ENCODE measurements at regions not wholly inside any gene's neighbourhood (a gene's known extent, or its start where the extent isn't known, plus 50 kb on each side); places are given as distances from the start of the nearest gene placed in this dataset.

DNA sequence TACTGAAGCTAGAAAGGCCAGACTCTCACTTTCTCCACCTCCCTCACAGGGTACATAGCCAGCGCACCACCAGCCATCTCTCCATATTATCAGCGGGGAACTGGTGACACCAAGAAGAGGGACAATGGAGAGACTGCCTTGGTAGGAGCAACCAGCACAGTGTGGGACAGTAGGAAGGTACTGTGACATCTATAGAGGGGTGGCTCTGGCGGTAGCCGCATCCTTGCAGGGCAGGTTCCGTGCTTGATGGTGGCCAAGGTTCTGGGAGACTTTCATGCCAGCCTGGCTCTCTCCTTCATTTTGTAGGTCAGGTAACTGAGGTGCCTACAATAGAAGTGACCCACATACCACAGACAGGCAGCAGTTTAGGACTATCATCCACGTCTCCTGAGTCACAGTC, 65.5 kb upstream of the SMIM23 start:
- no peak for TF ChIP-seq RAD21 (IDR thresholded peaks at IDR 0.05; ENCODE audit: low read depth)
- no peak for TF ChIP-seq EGR1 (IDR thresholded peaks at IDR 0.05)
- no peak for TF ChIP-seq CEBPB (IDR thresholded peaks at IDR 0.05)
- no peak for TF ChIP-seq TAF1 (IDR thresholded peaks at IDR 0.05; ENCODE audit: low read depth)
- no peak for TF ChIP-seq TEAD4 (IDR thresholded peaks at IDR 0.05)
- TF ChIP-seq, protein P1, sequence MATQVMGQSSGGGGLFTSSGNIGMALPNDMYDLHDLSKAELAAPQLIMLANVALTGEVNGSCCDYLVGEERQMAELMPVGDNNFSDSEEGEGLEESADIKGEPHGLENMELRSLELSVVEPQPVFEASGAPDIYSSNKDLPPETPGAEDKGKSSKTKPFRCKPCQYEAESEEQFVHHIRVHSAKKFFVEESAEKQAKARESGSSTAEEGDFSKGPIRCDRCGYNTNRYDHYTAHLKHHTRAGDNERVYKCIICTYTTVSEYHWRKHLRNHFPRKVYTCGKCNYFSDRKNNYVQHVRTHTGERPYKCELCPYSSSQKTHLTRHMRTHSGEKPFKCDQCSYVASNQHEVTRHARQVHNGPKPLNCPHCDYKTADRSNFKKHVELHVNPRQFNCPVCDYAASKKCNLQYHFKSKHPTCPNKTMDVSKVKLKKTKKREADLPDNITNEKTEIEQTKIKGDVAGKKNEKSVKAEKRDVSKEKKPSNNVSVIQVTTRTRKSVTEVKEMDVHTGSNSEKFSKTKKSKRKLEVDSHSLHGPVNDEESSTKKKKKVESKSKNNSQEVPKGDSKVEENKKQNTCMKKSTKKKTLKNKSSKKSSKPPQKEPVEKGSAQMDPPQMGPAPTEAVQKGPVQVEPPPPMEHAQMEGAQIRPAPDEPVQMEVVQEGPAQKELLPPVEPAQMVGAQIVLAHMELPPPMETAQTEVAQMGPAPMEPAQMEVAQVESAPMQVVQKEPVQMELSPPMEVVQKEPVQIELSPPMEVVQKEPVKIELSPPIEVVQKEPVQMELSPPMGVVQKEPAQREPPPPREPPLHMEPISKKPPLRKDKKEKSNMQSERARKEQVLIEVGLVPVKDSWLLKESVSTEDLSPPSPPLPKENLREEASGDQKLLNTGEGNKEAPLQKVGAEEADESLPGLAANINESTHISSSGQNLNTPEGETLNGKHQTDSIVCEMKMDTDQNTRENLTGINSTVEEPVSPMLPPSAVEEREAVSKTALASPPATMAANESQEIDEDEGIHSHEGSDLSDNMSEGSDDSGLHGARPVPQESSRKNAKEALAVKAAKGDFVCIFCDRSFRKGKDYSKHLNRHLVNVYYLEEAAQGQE (IDR thresholded peaks at IDR 0.05; ENCODE audit: low read depth) = no peak
- TF ChIP-seq, protein P2, sequence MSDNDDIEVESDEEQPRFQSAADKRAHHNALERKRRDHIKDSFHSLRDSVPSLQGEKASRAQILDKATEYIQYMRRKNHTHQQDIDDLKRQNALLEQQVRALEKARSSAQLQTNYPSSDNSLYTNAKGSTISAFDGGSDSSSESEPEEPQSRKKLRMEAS (IDR thresholded peaks at IDR 0.05) = no peak
- TF ChIP-seq ZBTB7A (IDR thresholded peaks at IDR 0.05; ENCODE audit: low read depth) = no peak
- TF ChIP-seq FOXM1 (IDR thresholded peaks at IDR 0.05; ENCODE audit: borderline replicate concordance, low read depth) = no peak
- TF ChIP-seq CREB1 (IDR thresholded peaks at IDR 0.05; ENCODE audit: low read depth) = no peak
- no peak for TF ChIP-seq EP300 (IDR thresholded peaks at IDR 0.05; ENCODE audit: borderline replicate concordance)
- TF ChIP-seq, protein P3, sequence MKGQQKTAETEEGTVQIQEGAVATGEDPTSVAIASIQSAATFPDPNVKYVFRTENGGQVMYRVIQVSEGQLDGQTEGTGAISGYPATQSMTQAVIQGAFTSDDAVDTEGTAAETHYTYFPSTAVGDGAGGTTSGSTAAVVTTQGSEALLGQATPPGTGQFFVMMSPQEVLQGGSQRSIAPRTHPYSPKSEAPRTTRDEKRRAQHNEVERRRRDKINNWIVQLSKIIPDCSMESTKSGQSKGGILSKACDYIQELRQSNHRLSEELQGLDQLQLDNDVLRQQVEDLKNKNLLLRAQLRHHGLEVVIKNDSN (IDR thresholded peaks at IDR 0.05) = no peak
- TF ChIP-seq YY1 (IDR thresholded peaks at IDR 0.05; ENCODE audit: low read depth) = no peak
- TF ChIP-seq NFIC (IDR thresholded peaks at IDR 0.05) = no peak
- TF ChIP-seq TCF12 (IDR thresholded peaks at IDR 0.05; ENCODE audit: low read depth) = no peak

DNA sequence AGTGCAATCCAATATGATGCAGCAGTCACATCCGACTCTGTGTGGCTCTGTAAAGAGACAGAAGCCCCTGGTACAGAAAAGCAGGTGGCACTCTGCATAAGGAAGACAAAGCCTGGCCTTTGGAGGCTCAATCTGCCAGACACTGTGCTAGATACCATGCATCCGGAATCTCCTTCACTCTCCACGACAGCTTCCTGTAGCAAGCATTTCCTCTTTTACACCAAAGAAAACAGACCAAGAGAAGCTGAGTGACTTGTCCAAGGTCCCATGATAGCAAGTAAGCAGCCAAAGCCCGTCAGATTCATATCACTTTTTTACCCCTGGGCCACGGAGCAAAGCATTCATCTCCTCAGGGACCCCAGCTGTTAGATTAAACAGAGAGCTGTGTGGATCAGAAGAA, 64.2 kb upstream of the SMIM23 start:
- TF ChIP-seq CEBPB (IDR thresholded peaks at IDR 0.05) (no peak), NFIC (IDR thresholded peaks at IDR 0.05) (no peak), YY1 (IDR thresholded peaks at IDR 0.05; ENCODE audit: low read depth) (no peak), TEAD4 (IDR thresholded peaks at IDR 0.05) (no peak), TAF1 (IDR thresholded peaks at IDR 0.05; ENCODE audit: low read depth) (no peak)

DNA sequence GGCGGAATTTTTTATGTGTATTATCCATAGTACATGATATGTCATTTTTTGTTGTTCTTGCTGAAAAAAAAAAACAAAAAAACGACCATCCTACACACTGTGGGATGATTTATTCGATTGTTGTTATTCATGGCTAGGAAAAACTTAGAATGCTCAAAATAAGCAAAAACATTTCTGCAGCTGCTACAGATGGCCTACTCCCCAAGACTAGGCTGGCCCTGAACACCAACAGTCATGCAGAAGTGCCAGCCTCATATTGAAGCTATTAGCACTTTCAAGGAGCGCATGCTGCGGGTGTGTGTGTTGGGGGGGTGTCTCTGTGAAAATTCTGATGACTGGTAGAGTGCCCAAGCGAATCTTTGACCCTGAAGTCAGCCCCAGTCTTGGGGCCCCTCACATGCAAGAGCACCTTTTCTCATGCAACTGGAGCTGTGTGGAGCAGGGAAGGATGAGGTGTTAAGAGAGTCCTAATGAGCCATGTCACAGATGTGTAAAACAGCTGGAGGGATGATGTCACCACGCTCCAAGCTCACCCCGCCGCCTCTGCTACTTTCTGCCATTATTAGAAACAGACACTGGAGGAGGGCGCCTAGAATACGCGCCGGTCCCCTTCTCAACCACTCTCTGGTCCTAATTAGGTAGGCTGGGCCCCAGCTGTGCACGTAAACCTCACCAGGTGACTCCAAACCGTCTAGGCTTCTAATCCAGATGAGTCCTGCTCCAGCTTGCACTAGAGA, 61.0 kb upstream of the SMIM23 start:
- TF ChIP-seq FOXM1 (IDR thresholded peaks at IDR 0.05; ENCODE audit: borderline replicate concordance, low read depth) = no peak
- no peak for TF ChIP-seq EGR1 (IDR thresholded peaks at IDR 0.05)
- TF ChIP-seq RAD21 (IDR thresholded peaks at IDR 0.05; ENCODE audit: low read depth) = no peak
- TF ChIP-seq, protein P1 (IDR thresholded peaks at IDR 0.05; ENCODE audit: low read depth) = no peak
- TF ChIP-seq CREB1 (IDR thresholded peaks at IDR 0.05; ENCODE audit: low read depth) = no peak
- TF ChIP-seq CEBPB (IDR thresholded peaks at IDR 0.05) = no peak
- TF ChIP-seq NFIC (IDR thresholded peaks at IDR 0.05) = no peak
- no peak for TF ChIP-seq EP300 (IDR thresholded peaks at IDR 0.05; ENCODE audit: borderline replicate concordance)
- TF ChIP-seq YY1 (IDR thresholded peaks at IDR 0.05; ENCODE audit: low read depth) = no peak
- TF ChIP-seq, protein P2 (IDR thresholded peaks at IDR 0.05) = no peak
- TF ChIP-seq TCF12 (IDR thresholded peaks at IDR 0.05; ENCODE audit: low read depth) = no peak
- TF ChIP-seq, protein P3 (IDR thresholded peaks at IDR 0.05) = no peak

DNA sequence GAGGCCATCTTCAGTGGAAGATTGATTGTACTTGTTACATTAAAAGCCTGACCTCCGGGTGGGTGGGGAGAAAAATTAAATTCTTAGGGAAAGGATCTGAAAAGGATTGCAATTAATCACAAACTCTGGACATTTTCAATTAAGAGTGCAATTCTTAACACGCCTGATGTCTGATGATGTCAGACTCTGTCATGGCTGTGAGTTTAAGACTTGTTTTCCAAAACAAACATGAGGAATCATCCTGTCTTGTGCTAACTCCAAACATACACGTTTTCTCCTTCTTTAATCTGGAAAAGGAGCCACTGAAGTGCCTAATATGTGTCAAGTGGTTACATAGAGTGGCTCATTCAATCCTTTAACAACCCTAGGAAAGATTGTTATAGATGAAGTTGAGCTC, 60.4 kb upstream of the SMIM23 start:
- no peak for TF ChIP-seq CREB1 (IDR thresholded peaks at IDR 0.05; ENCODE audit: low read depth)
- no peak for TF ChIP-seq TAF1 (IDR thresholded peaks at IDR 0.05; ENCODE audit: low read depth)
- TF ChIP-seq, protein P1 (IDR thresholded peaks at IDR 0.05; ENCODE audit: low read depth) = no peak
- TF ChIP-seq TEAD4 (IDR thresholded peaks at IDR 0.05) = no peak
- no peak for TF ChIP-seq FOXM1 (IDR thresholded peaks at IDR 0.05; ENCODE audit: borderline replicate concordance, low read depth)
- TF ChIP-seq, protein P3 (IDR thresholded peaks at IDR 0.05) = no peak
- TF ChIP-seq ZBTB7A (IDR thresholded peaks at IDR 0.05; ENCODE audit: low read depth) = no peak
- TF ChIP-seq EP300 (IDR thresholded peaks at IDR 0.05; ENCODE audit: borderline replicate concordance) = no peak
- TF ChIP-seq, protein P2 (IDR thresholded peaks at IDR 0.05) = no peak
- no peak for TF ChIP-seq RAD21 (IDR thresholded peaks at IDR 0.05; ENCODE audit: low read depth)
- no peak for TF ChIP-seq TCF12 (IDR thresholded peaks at IDR 0.05; ENCODE audit: low read depth)
